SK-N-SH (cell line): ENCODE measurements at regions not wholly inside any gene's neighbourhood (a gene's known extent, or its start where the extent isn't known, plus 50 kb on each side); places are given as distances from the start of the nearest gene placed in this dataset.

Experiments
- CTCF ChIA-PET: fragments of 300-600, 350-600 bp; formaldehyde crosslinking; extraction: SDS; loops from one replicate; lab custom pipeline; 2021; lab: Yijun Ruan, JAX
- POLR2A ChIA-PET: fragments of 350-600 bp; sonication (Branson Sonifier 250); formaldehyde crosslinking; extraction: SDS; loops from one replicate; lab custom pipeline; 2020; ENCODE audit warnings: antibody characterized with exemption, inconsistent platforms; lab: Yijun Ruan, JAX
- DNase-seq: peaks from one replicate; pipeline ENCODE4 v3.0.0; 2012
- H2AFZ ChIP-seq: fragments of 200-600 bp; sonication (generic); 2 replicates; pipeline ENCODE4 v1.8.1; 2016; ENCODE audit warnings: antibody characterized with exemption, mild to moderate bottlenecking, low read depth
- H3F3A ChIP-seq: fragments of 200-600 bp; sonication (generic); replicated peaks from 2 replicates; pipeline ENCODE3; 2016; ENCODE audit warnings: antibody characterized with exemption, mild to moderate bottlenecking; ENCODE audit not compliant: insufficient read depth
- H3K27ac ChIP-seq, 2 experiments: fragments of 200-500 bp in 1 of 2; fragments of 200-600 bp in 1 of 2; sonication (Bioruptor generic) in 1 of 2; sonication (generic), shearing (Covaris generic) in 1 of 2; 2 replicates each; pipeline versions ENCODE4 v1.5.1 to v1.6.1; 2014 to 2016; ENCODE audit warnings: low read depth in 2 of 2, inconsistent platforms in 1 of 2, low read length in 1 of 2, mild to moderate bottlenecking in 1 of 2, mixed read lengths in 1 of 2
- H3K27me3 ChIP-seq: fragments of 200-600 bp; sonication (generic), shearing (Covaris generic); 2 replicates; pipeline ENCODE4 v1.6.1; 2016; ENCODE audit warnings: mixed run types; ENCODE audit not compliant: insufficient read depth
- H3K36me3 ChIP-seq, 2 experiments: fragments of 200-500 bp in 1 of 2; fragments of 200-600 bp in 1 of 2; sonication (Bioruptor generic) in 1 of 2; sonication (generic) in 1 of 2; replicated peaks in 1 of 2; 2 replicates each; pipeline versions ENCODE3 to v1.5.1; 2014 to 2016; ENCODE audit warnings: low read length in 1 of 2, mild to moderate bottlenecking in 1 of 2; ENCODE audit not compliant: insufficient read depth in 2 of 2, control insufficient read depth in 1 of 2
- H3K4me1 ChIP-seq, 2 experiments: fragments of 200-500 bp in 1 of 2; fragments of 200-600 bp in 1 of 2; sonication (Bioruptor generic) in 1 of 2; sonication (generic), shearing (Covaris generic) in 1 of 2; 2 replicates each; pipeline versions ENCODE4 v1.5.1 to v1.6.1; 2014 to 2016; ENCODE audit warnings: low read depth in 1 of 2, low read length in 1 of 2, mixed run types in 1 of 2; ENCODE audit not compliant: insufficient read depth in 2 of 2, control insufficient read depth in 1 of 2
- H3K4me2 ChIP-seq: fragments of 200-600 bp; sonication (generic), shearing (Covaris generic); 2 replicates; pipeline ENCODE4 v1.6.1; 2017; ENCODE audit warnings: mixed run types
- H3K4me3 ChIP-seq, 2 experiments: fragments of 200-500 bp in 1 of 2; fragments of 200-600 bp in 1 of 2; sonication (Bioruptor generic) in 1 of 2; sonication (generic), shearing (Covaris generic) in 1 of 2; 2 replicates each; pipeline versions ENCODE4 v1.5.1 to v1.8.1; 2014 to 2016; ENCODE audit warnings: low read depth in 2 of 2, inconsistent platforms in 1 of 2, low read length in 1 of 2, mild to moderate bottlenecking in 1 of 2, mixed read lengths in 1 of 2, moderate library complexity in 1 of 2
- H3K79me2 ChIP-seq: fragments of 200-600 bp; sonication (generic); 2 replicates; pipeline ENCODE4 v1.8.1; 2017; ENCODE audit warnings: mild to moderate bottlenecking; ENCODE audit not compliant: insufficient read depth
- H3K9ac ChIP-seq: fragments of 200-600 bp; sonication (generic); 2 replicates; pipeline ENCODE4 v1.6.1; 2017; ENCODE audit warnings: mixed run types
- H3K9me2 ChIP-seq: fragments of 200-600 bp; sonication (generic); 2 replicates; pipeline ENCODE4 v1.6.1; 2017; ENCODE audit warnings: mixed run types
- H3K9me3 ChIP-seq: fragments of 200-600 bp; sonication (generic); 2 replicates; pipeline ENCODE4 v1.6.1; 2017; ENCODE audit warnings: mixed run types, mild to moderate bottlenecking, moderate library complexity
- H4K20me1 ChIP-seq: fragments of 200-600 bp; sonication (generic); 2 replicates; pipeline ENCODE4 v1.6.1; 2017; ENCODE audit warnings: mild to moderate bottlenecking, mixed run types; ENCODE audit not compliant: insufficient read depth
- CTCF ChIP-seq: fragments of 200-600 bp; sonication (generic); IDR thresholded peaks from 2 replicates; pipeline ENCODE4 v1.6.1; 2017; ENCODE audit warnings: antibody characterized with exemption, mild to moderate bottlenecking, moderate library complexity
- ELF1 ChIP-seq: IDR thresholded peaks from 2 replicates; pipeline ENCODE4 v1.4.0; 2012
- EP300 ChIP-seq, 2 experiments: IDR thresholded peaks; 2 replicates each; pipeline versions ENCODE4 v1.4.0 to v1.6.1; 2012; ENCODE audit warnings: borderline replicate concordance in 1 of 2, low read depth in 1 of 2, low read length in 1 of 2
- JUND ChIP-seq: IDR thresholded peaks from 2 replicates; pipeline ENCODE4 v1.4.0; 2012
- MAX ChIP-seq: IDR thresholded peaks from 2 replicates; pipeline ENCODE4 v1.4.0; 2012; ENCODE audit warnings: low read depth
- MEF2A ChIP-seq: IDR thresholded peaks from 2 replicates; pipeline ENCODE4 v1.4.0; 2012; ENCODE audit warnings: low read depth, borderline replicate concordance
- MXI1 ChIP-seq: IDR thresholded peaks from 2 replicates; pipeline ENCODE4 v1.6.1; 2012; ENCODE audit warnings: mild to moderate bottlenecking, low read depth, low read length, improper control_type of control experiment
- NRF1 ChIP-seq: IDR thresholded peaks from 2 replicates; pipeline ENCODE4 v1.6.1; 2012; ENCODE audit warnings: low read depth, mild to moderate bottlenecking, low read length
- POLR2AphosphoS5 ChIP-seq: IDR thresholded peaks from 2 replicates; pipeline ENCODE4 v1.6.1; 2012; ENCODE audit warnings: low read depth, low read length
- RAD21 ChIP-seq: IDR thresholded peaks from 2 replicates; pipeline ENCODE4 v1.6.1; 2012; ENCODE audit warnings: mild to moderate bottlenecking, low read length
- RCOR1 ChIP-seq: fragments of 150-350 bp; IDR thresholded peaks from 2 replicates; pipeline ENCODE4 v1.6.1; 2017; ENCODE audit warnings: antibody characterized with exemption, low read length
- RFX5 ChIP-seq: IDR thresholded peaks from 2 replicates; pipeline ENCODE4 v1.6.1; 2012; ENCODE audit warnings: mild to moderate bottlenecking, improper control_type of control experiment, low read length
- TCF12 ChIP-seq: IDR thresholded peaks from 2 replicates; pipeline ENCODE4 v1.4.0; 2012
- TEAD4 ChIP-seq: IDR thresholded peaks from 2 replicates; pipeline ENCODE4 v1.4.0; 2012; ENCODE audit warnings: mild to moderate bottlenecking, borderline replicate concordance; ENCODE audit not compliant: insufficient read depth
- ZBTB33 ChIP-seq: IDR thresholded peaks from 2 replicates; pipeline ENCODE4 v1.4.0; 2012; ENCODE audit warnings: low read depth, borderline replicate concordance
- WGBS: methylation state at CpG from one replicate; pipeline ENCODE4 v1.1.6; 2017; ENCODE audit warnings: low lambda C conversion rate; 5-methylcytosine and 5-hydroxymethylcytosine counted together

- POLR2A ChIA-PET, result no interaction called here
- CTCF ChIA-PET, result interaction anchor here (1.1 to 2.4 kb wide), 4 partner anchors 54 to 880 kb away, joined by 3 to 9 read pairs (median 6); no protein-coding TSS in a partner anchor
Observed at GRCh38 chr13:47774671-47774994, 226.4 kb downstream of the SUCLA2 start.

GRCh38 chr13:47764817-47765216 is 236.3 kb downstream of the SUCLA2 start:
- no peak overlapping the region for H3K4me3 ChIP-seq
- CTCF ChIA-PET, result no interaction called here
- 46% methylated on average over 1 of the region's 1 CpG for WGBS
- no peak overlapping the region for H2AFZ ChIP-seq
- H3K36me3 ChIP-seq, result no peaks in the 10 kb centered on the region
- H3K9me3 ChIP-seq, result no peaks in the 10 kb centered on the region
- no peaks in the 10 kb centered on the region for H3K4me1 ChIP-seq
- no peak overlapping the region for H3K9ac ChIP-seq
- no peaks in the 10 kb centered on the region for H3F3A ChIP-seq
- no peaks in the 10 kb centered on the region for H3K27me3 ChIP-seq
- H3K79me2 ChIP-seq, result no peaks in the 10 kb centered on the region
- H3K9me2 ChIP-seq, result no peaks in the 10 kb centered on the region
- no peaks in the 10 kb centered on the region for H4K20me1 ChIP-seq
- no peak overlapping the region for H3K27ac ChIP-seq
- POLR2A ChIA-PET, result no interaction called here
- H3K4me2 ChIP-seq, result no peak overlapping the region
- no peak for DNase-seq
- TF ChIP-seq POLR2AphosphoS5, result no peak
- TF ChIP-seq MEF2A, result no peak
- no peak for TF ChIP-seq MAX
- no peak for TF ChIP-seq MXI1
- TF ChIP-seq TEAD4, result no peak
- no peak for TF ChIP-seq NRF1
- TF ChIP-seq CTCF, result no peak
- no peak for TF ChIP-seq RFX5
- TF ChIP-seq RAD21, result no peak
- TF ChIP-seq EP300 (IDR thresholded peaks at IDR 0.05; ENCODE audit: borderline replicate concordance in 1 of 2, low read depth in 1 of 2, low read length in 1 of 2), result no peak
- TF ChIP-seq ZBTB33, result no peak
- TF ChIP-seq ELF1, result no peak
- no peak for TF ChIP-seq TCF12
- no peak for TF ChIP-seq JUND

More at GRCh38 chr13:47774671-47774994, 226.4 kb downstream of the SUCLA2 start:
- H3K9ac ChIP-seq, result no peak overlapping the region
- TF ChIP-seq RFX5 (no peak), MAX (no peak), RCOR1 (no peak)
- no peak overlapping the region for H3K4me3 ChIP-seq
- no peak overlapping the region for H3K4me2 ChIP-seq
- no peaks in the 10 kb centered on the region for H4K20me1 ChIP-seq
- H3K9me2 ChIP-seq, result no peaks in the 10 kb centered on the region
- H3K4me1 ChIP-seq, result no peaks in the 10 kb centered on the region
- DNase-seq, result no peak
- H2AFZ ChIP-seq, result no peak overlapping the region
- no peaks in the 10 kb centered on the region for H3K36me3 ChIP-seq
- H3K9me3 ChIP-seq, result no peaks in the 10 kb centered on the region
- H3K27me3 ChIP-seq, result no peaks in the 10 kb centered on the region
- H3F3A ChIP-seq, result no peaks in the 10 kb centered on the region
- H3K27ac ChIP-seq, result no peak overlapping the region
- no peaks in the 10 kb centered on the region for H3K79me2 ChIP-seq
